ENCODE measurements at regions not wholly inside any gene's neighbourhood (a gene's known extent, or its start where the extent isn't known, plus 50 kb on each side); places are given as distances from the start of the nearest gene placed in this dataset.

DNA sequence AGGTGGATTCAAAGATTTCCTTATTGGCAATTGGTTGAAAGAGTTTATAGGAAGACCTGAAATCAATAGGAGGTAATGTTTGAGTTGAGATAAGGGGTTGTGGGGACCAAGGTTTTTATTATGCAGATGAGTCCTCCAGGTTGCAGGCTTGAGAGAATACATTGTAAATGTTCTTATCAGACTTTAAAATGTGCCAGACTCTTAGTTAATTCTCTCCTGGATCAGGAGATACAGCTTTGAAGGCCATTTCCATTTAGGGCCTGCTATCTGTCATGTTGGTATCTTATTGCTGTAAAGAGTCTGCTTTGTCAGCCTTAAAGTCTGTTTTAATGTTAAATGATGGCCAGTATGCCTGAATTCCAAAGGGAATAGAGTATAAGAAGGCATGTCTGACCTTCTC, 61.8 kb upstream of the CALCR start:
- DNase-seq = no peak

DNA sequence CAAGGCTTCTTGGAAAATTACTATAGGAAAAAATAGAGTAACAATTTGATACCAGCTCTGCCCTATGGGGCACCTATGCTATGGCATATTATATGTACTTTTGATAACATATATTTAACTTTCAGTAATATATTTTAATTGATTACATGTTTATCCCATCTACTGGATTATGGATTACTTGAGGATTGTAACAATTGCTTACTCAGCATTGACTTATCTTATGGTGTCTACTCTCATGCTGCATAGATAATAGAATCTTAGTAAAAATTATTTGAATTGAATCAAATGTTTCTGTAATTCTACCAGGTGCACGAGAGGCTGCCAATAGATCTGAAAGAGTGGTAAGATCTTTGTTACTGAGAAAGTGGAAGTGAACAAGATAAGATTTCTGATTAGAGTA, 57.8 kb upstream of the CALCR start:
- no peak for DNase-seq

- no peak for DNase-seq
These were observed 54.8 kb upstream of the CALCR start for GRCh38 chr7:93629291-93629801.

DNA sequence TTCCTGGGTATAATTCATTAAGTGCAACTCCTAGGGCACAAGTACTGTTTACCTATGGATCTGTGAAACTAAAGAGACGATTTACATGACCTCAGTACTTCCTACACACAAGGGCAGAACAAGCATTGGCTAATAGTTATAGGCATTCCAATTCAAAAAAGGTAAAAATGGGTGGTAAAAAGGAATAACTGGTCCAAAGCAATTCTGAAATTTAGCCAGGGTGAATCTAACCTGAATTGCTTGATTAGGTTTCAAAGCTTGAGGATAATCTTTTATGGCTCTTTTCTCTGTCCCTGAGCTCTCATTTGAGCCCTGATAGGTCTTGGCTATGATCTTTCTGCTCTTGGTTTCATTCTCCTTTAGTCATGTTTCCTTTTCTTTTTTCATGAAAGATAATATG, 52.3 kb upstream of the CALCR start:
- DNase-seq = no peak

Data from NCI-H524 treated with DMSO at 0.1 percent for 48 hours (cell line).